Kidney (tissue), 13 donors: ENCODE measurements at regions not wholly inside any gene's neighbourhood (a gene's known extent, or its start where the extent isn't known, plus 50 kb on each side); places are given as distances from the start of the nearest gene placed in this dataset.

Source experiments
- DNase-seq, 5 donors: peaks; one replicate each; pipeline ENCODE4 v3.0.0-alpha.2; 2013 to 2020
- FAIRE-seq: peaks from 2 replicates; lab custom pipeline; 2012; peaks lifted over from hg19 to GRCh38; lab: Jason Lieb, UNC
- H3K27ac ChIP-seq, 2 donors: one replicate each; pipeline ENCODE4 v1.7.0; 2013; ENCODE audit warnings: low read depth in 2 of 2, low read length in 2 of 2, inconsistent platforms in 1 of 2
- H3K27me3 ChIP-seq: one replicate; pipeline ENCODE4 v1.7.1; 2013; ENCODE audit warnings: low read length, inconsistent platforms; ENCODE audit not compliant: control insufficient read depth, insufficient read depth
- H3K36me3 ChIP-seq, 3 donors: one replicate each; pipeline versions ENCODE4 v1.7.0 to v1.7.1; 2013; ENCODE audit warnings: low read length in 3 of 3, control low read depth in 1 of 3, inconsistent platforms in 1 of 3; ENCODE audit not compliant: insufficient read depth in 3 of 3, control insufficient read depth in 2 of 3
- H3K4me1 ChIP-seq, 3 donors: one replicate each; pipeline versions ENCODE4 v1.7.0 to v1.7.1; 2013; ENCODE audit warnings: low read length in 3 of 3, inconsistent platforms in 1 of 3, low read depth in 1 of 3; ENCODE audit not compliant: control insufficient read depth in 2 of 3, insufficient read depth in 2 of 3
- H3K4me3 ChIP-seq, 3 donors: one replicate each; pipeline versions ENCODE4 v1.7.0 to v1.8.1; 2013; ENCODE audit warnings: low read length in 3 of 3, control low read depth in 1 of 3, inconsistent platforms in 1 of 3
- H3K9ac ChIP-seq, 3 donors: one replicate each; pipeline versions ENCODE4 v1.7.0 to v1.7.1; 2013; ENCODE audit warnings: low read length in 3 of 3, control low read depth in 1 of 3, inconsistent platforms in 1 of 3
- H3K9me3 ChIP-seq, 3 donors: one replicate each; pipeline versions ENCODE4 v1.7.0 to v1.7.1; 2013; ENCODE audit warnings: low read length in 3 of 3, control low read depth in 1 of 3, inconsistent platforms in 1 of 3; ENCODE audit not compliant: control insufficient read depth in 2 of 3, insufficient read depth in 1 of 3
- intact Hi-C: fragments of 100-400 bp; cut with DNase I; formaldehyde crosslinking; loops from one replicate; pipeline ENCODE4 v1.11.1; 2022
- TF ChIP-seq, protein P1 (sequence below): IDR thresholded peaks from 3 replicates; pipeline ENCODE4 v1.5.1; 2012; ENCODE audit warnings: mild to moderate bottlenecking, moderate library complexity, borderline replicate concordance; ENCODE audit not compliant: insufficient read depth; ENCODE audit errors: extremely low read depth
- donor health status: control.
- donor health status: control.
- donor health status: control.
- donor health status: control.
- donor health status: control.
- donor health status: DM: yes; HTN: yes; CAD: no.
- donor health status: Normal renal cell carcinoma (clear cell type).

DNA sequence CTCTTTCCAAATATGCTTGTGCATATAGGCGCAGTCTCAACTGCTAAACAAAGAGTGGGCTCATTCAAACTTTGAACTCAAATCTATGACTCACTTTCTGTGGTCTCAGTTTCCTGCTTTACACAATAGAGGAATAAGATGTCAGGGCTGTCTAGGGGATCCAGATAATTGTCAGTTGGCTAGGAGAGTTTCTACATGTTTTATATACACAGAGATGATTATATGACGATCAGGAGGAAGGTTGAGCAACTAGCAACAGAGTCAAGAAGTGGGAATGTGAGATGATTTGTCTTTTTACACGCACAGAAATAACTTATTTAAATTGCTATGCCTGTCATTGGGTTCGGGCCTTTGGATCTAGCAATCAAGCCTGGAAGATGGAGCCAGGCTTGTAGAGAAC is 299.4 kb upstream of the LYPLAL1 start:
- Histone ChIP-seq H3K27ac (no peak overlapping the region), H3K9ac (no peak overlapping the region), H3K36me3 (no peaks in the 10 kb centered on the region), H3K9me3 (no peaks in the 10 kb centered on the region), H3K4me1 (no peaks in the 10 kb centered on the region), H3K27me3 (no peaks in the 10 kb centered on the region), H3K4me3 (no peak overlapping the region)
- no peak for DNase-seq
- FAIRE-seq = no peak
- intact Hi-C loops = no loop called here
- TF ChIP-seq, protein P1, sequence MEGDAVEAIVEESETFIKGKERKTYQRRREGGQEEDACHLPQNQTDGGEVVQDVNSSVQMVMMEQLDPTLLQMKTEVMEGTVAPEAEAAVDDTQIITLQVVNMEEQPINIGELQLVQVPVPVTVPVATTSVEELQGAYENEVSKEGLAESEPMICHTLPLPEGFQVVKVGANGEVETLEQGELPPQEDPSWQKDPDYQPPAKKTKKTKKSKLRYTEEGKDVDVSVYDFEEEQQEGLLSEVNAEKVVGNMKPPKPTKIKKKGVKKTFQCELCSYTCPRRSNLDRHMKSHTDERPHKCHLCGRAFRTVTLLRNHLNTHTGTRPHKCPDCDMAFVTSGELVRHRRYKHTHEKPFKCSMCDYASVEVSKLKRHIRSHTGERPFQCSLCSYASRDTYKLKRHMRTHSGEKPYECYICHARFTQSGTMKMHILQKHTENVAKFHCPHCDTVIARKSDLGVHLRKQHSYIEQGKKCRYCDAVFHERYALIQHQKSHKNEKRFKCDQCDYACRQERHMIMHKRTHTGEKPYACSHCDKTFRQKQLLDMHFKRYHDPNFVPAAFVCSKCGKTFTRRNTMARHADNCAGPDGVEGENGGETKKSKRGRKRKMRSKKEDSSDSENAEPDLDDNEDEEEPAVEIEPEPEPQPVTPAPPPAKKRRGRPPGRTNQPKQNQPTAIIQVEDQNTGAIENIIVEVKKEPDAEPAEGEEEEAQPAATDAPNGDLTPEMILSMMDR = no peak

DNA sequence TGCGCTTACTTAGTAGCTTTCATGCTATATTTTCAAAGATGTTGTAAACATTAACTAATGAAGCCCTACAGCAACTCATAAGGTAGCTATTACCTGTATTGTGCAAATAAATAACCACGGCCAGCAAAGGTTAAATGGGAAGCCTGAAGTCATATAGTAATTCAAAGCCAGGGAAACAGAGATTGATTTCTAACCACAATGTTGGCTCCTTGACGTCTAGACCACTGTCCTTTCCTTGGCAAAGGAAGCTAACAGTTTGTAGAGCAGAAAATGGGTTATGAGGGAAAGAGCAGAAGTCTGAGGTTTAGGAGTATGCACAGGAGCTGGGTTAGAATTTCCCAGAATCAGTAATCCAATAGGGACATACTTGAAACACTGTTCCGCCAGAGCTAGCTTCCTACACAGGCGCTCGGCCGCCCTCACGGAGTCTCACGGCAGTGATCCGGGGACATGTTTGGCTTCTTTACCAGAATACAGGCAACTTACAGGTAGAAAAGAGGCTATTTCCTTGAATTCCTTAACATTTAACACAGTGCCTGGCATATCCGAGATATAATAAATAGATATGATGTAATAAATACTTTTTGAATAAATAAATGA is 298.8 kb upstream of the LYPLAL1 start:
- H3K9ac ChIP-seq = no peak overlapping the region
- no peaks in the 10 kb centered on the region for H3K4me1 ChIP-seq
- no peaks in the 10 kb centered on the region for H3K27me3 ChIP-seq
- H3K27ac ChIP-seq = no peak overlapping the region
- H3K4me3 ChIP-seq = no peak overlapping the region
- H3K36me3 ChIP-seq = no peaks in the 10 kb centered on the region
- no peaks in the 10 kb centered on the region for H3K9me3 ChIP-seq
- no peak for DNase-seq
- FAIRE-seq = no peak
- TF ChIP-seq, protein P1 = no peak
- intact Hi-C loops = no loop called here

DNA sequence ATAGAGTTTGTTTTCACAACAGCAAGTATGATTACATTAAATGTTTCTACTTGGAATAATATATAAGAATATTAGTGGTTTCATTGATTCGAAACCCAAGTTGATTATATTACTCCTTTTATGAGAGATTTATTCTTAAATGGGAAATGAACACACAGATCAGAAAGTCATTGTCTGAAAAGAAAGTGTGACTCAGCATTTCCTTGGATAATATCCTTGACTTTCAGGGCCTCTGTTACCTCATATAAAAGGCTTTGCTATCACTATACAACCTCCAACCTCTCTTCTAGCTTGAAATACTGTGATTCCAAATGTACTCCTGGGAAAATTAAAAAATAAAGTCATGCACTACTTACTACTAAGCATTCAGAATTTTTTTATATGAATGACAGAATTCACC is 295.3 kb upstream of the LYPLAL1 start:
- FAIRE-seq (no peak), DNase-seq (no peak)
- TF ChIP-seq, protein P1 = no peak
- no peaks in the 10 kb centered on the region for H3K36me3 ChIP-seq
- H3K9ac ChIP-seq = no peak overlapping the region
- no peak overlapping the region for H3K27ac ChIP-seq
- no peak overlapping the region for H3K4me3 ChIP-seq
- no peaks in the 10 kb centered on the region for H3K4me1 ChIP-seq
- intact Hi-C loops = no loop called here
- H3K27me3 ChIP-seq = no peaks in the 10 kb centered on the region
- no peaks in the 10 kb centered on the region for H3K9me3 ChIP-seq
